ENCODE measurements at regions not wholly inside any gene's neighbourhood (a gene's known extent, or its start where the extent isn't known, plus 50 kb on each side); places are given as distances from the start of the nearest gene placed in this dataset.

DNA sequence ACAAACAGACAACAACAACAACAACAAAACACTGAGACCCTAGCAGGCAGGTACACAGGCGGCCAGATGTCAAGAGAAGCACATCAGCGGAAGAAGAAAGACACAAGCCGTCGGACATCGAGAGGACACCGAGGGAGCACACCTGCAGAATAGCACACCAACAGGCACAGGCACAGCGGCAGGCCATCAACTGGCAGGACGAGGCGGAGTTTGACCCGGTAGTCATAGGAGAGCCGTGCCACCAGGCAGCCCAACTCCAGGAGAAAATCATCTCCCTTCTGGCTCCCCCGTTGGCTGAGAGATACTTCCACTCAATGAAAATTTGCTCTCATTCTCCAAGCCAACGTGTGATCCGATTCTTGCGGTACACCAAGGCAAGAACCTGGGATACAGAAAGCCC lies 352.1 kb upstream of the IZUMO3 start:
- TF ChIP-seq EP300 (IDR thresholded peaks at IDR 0.05; ENCODE audit: borderline replicate concordance): no peak
- TF ChIP-seq ZBTB7A (IDR thresholded peaks at IDR 0.05; ENCODE audit: low read depth): no peak
- TF ChIP-seq EGR1 (IDR thresholded peaks at IDR 0.05): no peak
- no peak for TF ChIP-seq CEBPB (IDR thresholded peaks at IDR 0.05)
- no peak for TF ChIP-seq NFIC (IDR thresholded peaks at IDR 0.05)
- TF ChIP-seq TAF1 (IDR thresholded peaks at IDR 0.05; ENCODE audit: low read depth): no peak
- no peak for TF ChIP-seq TEAD4 (IDR thresholded peaks at IDR 0.05)
- no peak for TF ChIP-seq TCF12 (IDR thresholded peaks at IDR 0.05; ENCODE audit: low read depth)
- TF ChIP-seq, protein P1, sequence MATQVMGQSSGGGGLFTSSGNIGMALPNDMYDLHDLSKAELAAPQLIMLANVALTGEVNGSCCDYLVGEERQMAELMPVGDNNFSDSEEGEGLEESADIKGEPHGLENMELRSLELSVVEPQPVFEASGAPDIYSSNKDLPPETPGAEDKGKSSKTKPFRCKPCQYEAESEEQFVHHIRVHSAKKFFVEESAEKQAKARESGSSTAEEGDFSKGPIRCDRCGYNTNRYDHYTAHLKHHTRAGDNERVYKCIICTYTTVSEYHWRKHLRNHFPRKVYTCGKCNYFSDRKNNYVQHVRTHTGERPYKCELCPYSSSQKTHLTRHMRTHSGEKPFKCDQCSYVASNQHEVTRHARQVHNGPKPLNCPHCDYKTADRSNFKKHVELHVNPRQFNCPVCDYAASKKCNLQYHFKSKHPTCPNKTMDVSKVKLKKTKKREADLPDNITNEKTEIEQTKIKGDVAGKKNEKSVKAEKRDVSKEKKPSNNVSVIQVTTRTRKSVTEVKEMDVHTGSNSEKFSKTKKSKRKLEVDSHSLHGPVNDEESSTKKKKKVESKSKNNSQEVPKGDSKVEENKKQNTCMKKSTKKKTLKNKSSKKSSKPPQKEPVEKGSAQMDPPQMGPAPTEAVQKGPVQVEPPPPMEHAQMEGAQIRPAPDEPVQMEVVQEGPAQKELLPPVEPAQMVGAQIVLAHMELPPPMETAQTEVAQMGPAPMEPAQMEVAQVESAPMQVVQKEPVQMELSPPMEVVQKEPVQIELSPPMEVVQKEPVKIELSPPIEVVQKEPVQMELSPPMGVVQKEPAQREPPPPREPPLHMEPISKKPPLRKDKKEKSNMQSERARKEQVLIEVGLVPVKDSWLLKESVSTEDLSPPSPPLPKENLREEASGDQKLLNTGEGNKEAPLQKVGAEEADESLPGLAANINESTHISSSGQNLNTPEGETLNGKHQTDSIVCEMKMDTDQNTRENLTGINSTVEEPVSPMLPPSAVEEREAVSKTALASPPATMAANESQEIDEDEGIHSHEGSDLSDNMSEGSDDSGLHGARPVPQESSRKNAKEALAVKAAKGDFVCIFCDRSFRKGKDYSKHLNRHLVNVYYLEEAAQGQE (IDR thresholded peaks at IDR 0.05; ENCODE audit: low read depth): no peak
- no peak for TF ChIP-seq RAD21 (IDR thresholded peaks at IDR 0.05; ENCODE audit: low read depth)
- no peak for TF ChIP-seq FOXM1 (IDR thresholded peaks at IDR 0.05; ENCODE audit: borderline replicate concordance, low read depth)
- TF ChIP-seq, protein P2, sequence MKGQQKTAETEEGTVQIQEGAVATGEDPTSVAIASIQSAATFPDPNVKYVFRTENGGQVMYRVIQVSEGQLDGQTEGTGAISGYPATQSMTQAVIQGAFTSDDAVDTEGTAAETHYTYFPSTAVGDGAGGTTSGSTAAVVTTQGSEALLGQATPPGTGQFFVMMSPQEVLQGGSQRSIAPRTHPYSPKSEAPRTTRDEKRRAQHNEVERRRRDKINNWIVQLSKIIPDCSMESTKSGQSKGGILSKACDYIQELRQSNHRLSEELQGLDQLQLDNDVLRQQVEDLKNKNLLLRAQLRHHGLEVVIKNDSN (IDR thresholded peaks at IDR 0.05): no peak

DNA sequence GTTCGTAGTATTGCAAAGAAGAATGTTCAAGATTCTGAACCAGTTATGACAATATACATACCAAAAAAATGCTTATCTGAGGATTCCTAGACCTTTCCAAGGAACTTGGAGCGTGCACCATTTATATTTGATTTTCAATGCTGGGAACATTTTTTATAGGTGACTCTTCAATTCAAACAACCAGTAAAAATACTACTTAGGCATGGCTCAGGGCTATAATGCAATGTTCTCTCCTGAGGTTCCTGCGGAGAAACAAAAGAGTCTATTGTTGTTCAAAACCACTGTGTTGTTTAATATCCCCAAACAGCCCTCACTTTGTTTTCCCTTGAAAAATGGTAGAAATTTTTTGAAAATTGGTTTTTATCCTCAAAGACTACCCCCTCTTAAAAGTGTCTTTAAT lies 335.7 kb upstream of the IZUMO3 start:
- TF ChIP-seq FOXM1 (IDR thresholded peaks at IDR 0.05; ENCODE audit: borderline replicate concordance, low read depth): no peak
- no peak for TF ChIP-seq TAF1 (IDR thresholded peaks at IDR 0.05; ENCODE audit: low read depth)
- no peak for TF ChIP-seq CREB1 (IDR thresholded peaks at IDR 0.05; ENCODE audit: low read depth)
- TF ChIP-seq EP300 (IDR thresholded peaks at IDR 0.05; ENCODE audit: borderline replicate concordance): no peak
- TF ChIP-seq, protein P1 (IDR thresholded peaks at IDR 0.05; ENCODE audit: low read depth): no peak
- no peak for TF ChIP-seq TCF12 (IDR thresholded peaks at IDR 0.05; ENCODE audit: low read depth)
- no peak for TF ChIP-seq TEAD4 (IDR thresholded peaks at IDR 0.05)
- TF ChIP-seq YY1 (IDR thresholded peaks at IDR 0.05; ENCODE audit: low read depth): no peak

DNA sequence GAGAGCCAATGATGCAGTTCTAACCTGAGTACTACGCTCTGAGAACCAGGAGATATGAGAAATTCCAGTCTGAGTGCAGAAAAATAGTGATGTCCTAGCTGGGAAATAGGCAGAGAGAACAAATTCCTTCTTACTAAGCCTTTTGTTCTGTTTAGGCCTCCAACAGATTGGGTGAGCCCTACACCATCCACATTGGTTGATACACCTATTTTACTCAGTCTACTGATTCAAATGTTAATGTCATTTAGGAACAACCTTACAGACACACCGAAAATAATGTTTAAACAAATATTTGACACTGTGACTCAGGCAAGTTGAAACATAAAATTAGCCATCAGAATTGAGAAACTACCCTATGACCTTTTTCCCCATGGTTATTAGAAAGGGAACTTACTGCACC lies 333.9 kb upstream of the IZUMO3 start:
- TF ChIP-seq, protein P1 (IDR thresholded peaks at IDR 0.05; ENCODE audit: low read depth): no peak
- TF ChIP-seq TEAD4 (IDR thresholded peaks at IDR 0.05): no peak
- TF ChIP-seq, protein P3, sequence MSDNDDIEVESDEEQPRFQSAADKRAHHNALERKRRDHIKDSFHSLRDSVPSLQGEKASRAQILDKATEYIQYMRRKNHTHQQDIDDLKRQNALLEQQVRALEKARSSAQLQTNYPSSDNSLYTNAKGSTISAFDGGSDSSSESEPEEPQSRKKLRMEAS (IDR thresholded peaks at IDR 0.05): no peak

DNA sequence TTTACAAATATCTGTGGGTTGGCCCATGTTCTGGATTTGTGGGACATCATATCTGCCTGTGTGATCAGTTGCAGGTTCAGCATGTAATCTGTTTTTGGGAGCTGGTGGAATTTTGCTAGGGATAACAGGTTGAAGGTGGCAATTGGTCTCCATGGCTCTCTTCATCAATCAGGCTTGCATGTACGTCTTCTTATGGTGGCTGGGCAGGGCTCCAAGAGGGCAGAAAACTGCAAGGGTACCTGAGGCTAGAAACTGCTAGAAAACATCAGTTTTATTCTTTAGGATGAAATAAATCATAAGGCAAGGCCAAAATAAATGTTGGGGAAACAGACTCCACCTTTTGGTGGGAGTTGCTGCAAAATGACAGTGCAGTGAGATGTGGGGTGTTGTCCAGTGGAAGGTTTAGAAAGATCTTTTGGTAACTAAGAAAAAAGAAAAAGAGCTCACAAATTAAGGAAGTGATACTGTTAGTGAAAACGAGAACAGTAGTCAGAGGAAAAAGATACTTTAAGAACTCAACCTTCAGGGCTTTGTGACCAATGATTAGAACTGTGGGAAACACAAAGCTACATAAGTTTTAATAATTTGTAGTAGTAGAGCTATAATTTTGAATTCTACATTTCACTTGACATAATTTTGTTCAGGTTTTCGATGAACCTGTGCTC lies 300.7 kb upstream of the IZUMO3 start:
- TF ChIP-seq EGR1 (IDR thresholded peaks at IDR 0.05): no peak
- no peak for TF ChIP-seq TCF12 (IDR thresholded peaks at IDR 0.05; ENCODE audit: low read depth)
- TF ChIP-seq TEAD4 (IDR thresholded peaks at IDR 0.05): no peak
- no peak for TF ChIP-seq CEBPB (IDR thresholded peaks at IDR 0.05)
- TF ChIP-seq YY1 (IDR thresholded peaks at IDR 0.05; ENCODE audit: low read depth): no peak

DNA sequence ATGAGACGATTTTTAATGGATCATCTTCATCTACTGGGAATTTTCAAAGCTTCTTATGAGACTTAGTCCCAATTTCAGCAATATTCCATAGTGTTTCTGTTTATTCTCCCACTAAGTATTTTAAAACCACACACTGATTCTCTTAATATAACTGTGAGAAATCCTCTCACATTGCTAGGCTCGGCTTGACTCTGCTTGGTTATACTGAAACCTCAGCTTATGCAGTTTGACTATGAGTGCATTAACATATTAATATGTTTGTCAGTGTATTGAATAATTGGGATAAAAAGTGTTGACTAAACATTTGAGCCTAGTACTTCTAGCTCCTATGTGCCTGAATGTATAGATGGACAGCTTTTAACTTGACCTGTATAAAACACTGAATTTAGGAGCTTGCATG lies 298.5 kb upstream of the IZUMO3 start:
- no peak for TF ChIP-seq TAF1 (IDR thresholded peaks at IDR 0.05; ENCODE audit: low read depth)
- TF ChIP-seq, protein P3 (IDR thresholded peaks at IDR 0.05): no peak
- TF ChIP-seq, protein P2 (IDR thresholded peaks at IDR 0.05): no peak
- TF ChIP-seq CEBPB (IDR thresholded peaks at IDR 0.05): no peak
- TF ChIP-seq CREB1 (IDR thresholded peaks at IDR 0.05; ENCODE audit: low read depth): no peak
- no peak for TF ChIP-seq TEAD4 (IDR thresholded peaks at IDR 0.05)
- no peak for TF ChIP-seq NFIC (IDR thresholded peaks at IDR 0.05)
- TF ChIP-seq ZBTB7A (IDR thresholded peaks at IDR 0.05; ENCODE audit: low read depth): no peak
- TF ChIP-seq TCF12 (IDR thresholded peaks at IDR 0.05; ENCODE audit: low read depth): no peak
- no peak for TF ChIP-seq EP300 (IDR thresholded peaks at IDR 0.05; ENCODE audit: borderline replicate concordance)
- TF ChIP-seq YY1 (IDR thresholded peaks at IDR 0.05; ENCODE audit: low read depth): no peak
- no peak for TF ChIP-seq EGR1 (IDR thresholded peaks at IDR 0.05)
